ENCODE measurements at regions not wholly inside any gene's neighbourhood (a gene's known extent, or its start where the extent isn't known, plus 50 kb on each side); places are given as distances from the start of the nearest gene placed in this dataset.

DNA sequence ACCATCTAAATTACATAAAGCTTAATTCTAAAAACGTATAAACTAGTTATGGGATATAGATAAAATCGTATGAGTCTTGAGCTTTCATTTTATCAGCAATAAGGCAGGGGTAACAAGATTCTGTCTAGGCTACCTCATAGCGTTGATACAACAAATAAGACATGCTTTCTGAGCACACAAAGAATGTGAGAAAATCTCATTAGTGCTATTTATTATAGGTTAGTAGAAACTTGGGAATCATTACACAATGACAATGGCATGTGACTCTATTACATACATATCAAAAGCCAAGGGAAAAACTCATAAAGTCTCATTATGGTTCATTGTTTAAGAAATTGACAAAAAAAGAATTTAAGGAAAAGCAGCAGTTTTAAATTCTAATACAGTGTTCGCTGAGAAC lies 448.6 kb downstream of the PLK2 start:
- TF ChIP-seq SIN3A (conservative IDR thresholded peaks at IDR 0.05 in 1 of 2, IDR thresholded peaks at IDR 0.05 in 1 of 2; ENCODE audit: low read depth in 1 of 2, low read length in 2 of 2) (no peak), RNF2 (IDR thresholded peaks at IDR 0.05; ENCODE audit: borderline replicate concordance, low read depth, low read length, missing control alignments, poor library complexity, severe bottlenecking) (no peak)

Data from H1 (cell line).